Effector memory CD4-positive, alpha-beta T cell (primary cell): ENCODE measurements at regions not wholly inside any gene's neighbourhood (a gene's known extent, or its start where the extent isn't known, plus 50 kb on each side); places are given as distances from the start of the nearest gene placed in this dataset.

Experiments
- DNase-seq, 3 donors: peaks; one replicate each; pipeline ENCODE4 v3.0.0-alpha.2; 2020
- H3K27ac ChIP-seq: 2 replicates; pipeline ENCODE4 v1.7.0; 2013; ENCODE audit warnings: mild to moderate bottlenecking, low read length, moderate library complexity; ENCODE audit not compliant: insufficient read depth, poor library complexity, severe bottlenecking
- H3K27me3 ChIP-seq: replicated peaks from 2 replicates; pipeline ENCODE4 v1.7.0; 2013; ENCODE audit warnings: mild to moderate bottlenecking, low read length; ENCODE audit not compliant: insufficient read depth, control insufficient read depth, poor library complexity, severe bottlenecking
- H3K36me3 ChIP-seq: 2 replicates; pipeline ENCODE4 v1.7.0; 2013; ENCODE audit warnings: mild to moderate bottlenecking, low read length, moderate library complexity; ENCODE audit not compliant: control insufficient read depth, insufficient read depth
- H3K4me1 ChIP-seq: 2 replicates; pipeline ENCODE4 v1.7.0; 2013; ENCODE audit warnings: low read length, mild to moderate bottlenecking; ENCODE audit not compliant: control insufficient read depth, insufficient read depth, poor library complexity, severe bottlenecking
- H3K4me3 ChIP-seq: 2 replicates; pipeline ENCODE4 v1.7.0; 2013; ENCODE audit warnings: low read length, low read depth, mild to moderate bottlenecking; ENCODE audit not compliant: insufficient read depth, poor library complexity, severe bottlenecking
- H3K9me3 ChIP-seq: 2 replicates; pipeline ENCODE4 v1.7.0; 2013; ENCODE audit warnings: mild to moderate bottlenecking, low read length, moderate library complexity; ENCODE audit not compliant: control insufficient read depth

GRCh38 chr2:83069724-83070123 lies 1389.4 kb downstream of the SUCLG1 start:
- Histone ChIP-seq H3K36me3 (no peaks in the 10 kb centered on the region), H3K9me3 (no peaks in the 10 kb centered on the region), H3K4me3 (no peak overlapping the region), H3K27me3 (no peaks in the 10 kb centered on the region), H3K4me1 (no peaks in the 10 kb centered on the region), H3K27ac (no peak overlapping the region)
- no peak for DNase-seq

- Histone ChIP-seq H3K27ac (no peak overlapping the region), H3K4me1 (no peaks in the 10 kb centered on the region), H3K27me3 (no peaks in the 10 kb centered on the region), H3K9me3 (no peaks in the 10 kb centered on the region), H3K4me3 (no peak overlapping the region), H3K36me3 (no peaks in the 10 kb centered on the region)
- no peak for DNase-seq
Observed at GRCh38 chr2:83068714-83069113, 1390.4 kb downstream of the SUCLG1 start.

GRCh38 chr2:83067947-83068346 lies 1391.1 kb downstream of the SUCLG1 start:
- H3K36me3 ChIP-seq, result no peaks in the 10 kb centered on the region
- H3K27me3 ChIP-seq, result no peaks in the 10 kb centered on the region
- H3K27ac ChIP-seq, result no peak overlapping the region
- H3K9me3 ChIP-seq, result no peaks in the 10 kb centered on the region
- H3K4me3 ChIP-seq, result no peak overlapping the region
- no peak for DNase-seq
- H3K4me1 ChIP-seq, result no peaks in the 10 kb centered on the region

GRCh38 chr2:83063933-83064332 lies 1395.1 kb downstream of the SUCLG1 start:
- Histone ChIP-seq H3K4me1 (no peaks in the 10 kb centered on the region), H3K4me3 (no peak overlapping the region), H3K9me3 (no peaks in the 10 kb centered on the region), H3K27me3 (no peaks in the 10 kb centered on the region), H3K27ac (no peak overlapping the region), H3K36me3 (no peaks in the 10 kb centered on the region)
- no peak for DNase-seq

GRCh38 chr2:83063511-83063910 lies 1395.6 kb downstream of the SUCLG1 start:
- Histone ChIP-seq H3K36me3 (no peaks in the 10 kb centered on the region), H3K27me3 (no peaks in the 10 kb centered on the region), H3K4me1 (no peaks in the 10 kb centered on the region), H3K4me3 (no peak overlapping the region), H3K27ac (no peak overlapping the region), H3K9me3 (no peaks in the 10 kb centered on the region)
- DNase-seq, result no peak

GRCh38 chr2:83058683-83059082 lies 1400.4 kb downstream of the SUCLG1 start:
- Histone ChIP-seq H3K4me1 (no peaks in the 10 kb centered on the region), H3K27me3 (no peaks in the 10 kb centered on the region), H3K27ac (no peak overlapping the region), H3K9me3 (no peaks in the 10 kb centered on the region), H3K4me3 (no peak overlapping the region), H3K36me3 (no peaks in the 10 kb centered on the region)
- no peak for DNase-seq

- Histone ChIP-seq H3K4me3 (no peak overlapping the region), H3K27ac (no peak overlapping the region)
- DNase-seq, result no peak
Observed at GRCh38 chr2:83055376-83056010, 1403.6 kb downstream of the SUCLG1 start.

GRCh38 chr2:83054751-83055150 lies 1404.3 kb downstream of the SUCLG1 start:
- no peaks in the 10 kb centered on the region for H3K36me3 ChIP-seq
- no peaks in the 10 kb centered on the region for H3K27me3 ChIP-seq
- H3K4me1 ChIP-seq, result no peaks in the 10 kb centered on the region
- DNase-seq, result no peak
- H3K27ac ChIP-seq, result no peak overlapping the region
- H3K9me3 ChIP-seq, result no peaks in the 10 kb centered on the region
- no peak overlapping the region for H3K4me3 ChIP-seq

More at GRCh38 chr2:83055376-83056010, 1403.6 kb downstream of the SUCLG1 start:
- Histone ChIP-seq H3K27me3 (no peaks in the 10 kb centered on the region), H3K4me1 (no peaks in the 10 kb centered on the region), H3K9me3 (no peaks in the 10 kb centered on the region), H3K36me3 (no peaks in the 10 kb centered on the region)

- DNase-seq, result no peak
- H3K27ac ChIP-seq, result no peak overlapping the region
Observed at GRCh38 chr2:83051538-83052170, 1407.4 kb downstream of the SUCLG1 start.

GRCh38 chr2:83042053-83042452 lies 1417.0 kb downstream of the SUCLG1 start:
- Histone ChIP-seq H3K4me3 (no peak overlapping the region), H3K36me3 (no peaks in the 10 kb centered on the region), H3K27me3 (no peaks in the 10 kb centered on the region), H3K4me1 (no peaks in the 10 kb centered on the region), H3K27ac (no peak overlapping the region), H3K9me3 (no peaks in the 10 kb centered on the region)
- DNase-seq, result no peak

More at GRCh38 chr2:83051538-83052170, 1407.4 kb downstream of the SUCLG1 start:
- H3K36me3 ChIP-seq, result no peaks in the 10 kb centered on the region
- H3K27me3 ChIP-seq, result no peaks in the 10 kb centered on the region
- no peaks in the 10 kb centered on the region for H3K4me1 ChIP-seq
- no peaks in the 10 kb centered on the region for H3K9me3 ChIP-seq
- no peak overlapping the region for H3K4me3 ChIP-seq
